Mesothelial cell of epicardium (in vitro differentiated cells): ENCODE measurements at regions not wholly inside any gene's neighbourhood (a gene's known extent, or its start where the extent isn't known, plus 50 kb on each side); places are given as distances from the start of the nearest gene placed in this dataset.
A peak's percentile ranks its signal among the peaks of the same experiment; 100 is the strongest.

Experiments used
- DNase-seq, 2 experiments: peaks; one replicate each; pipeline ENCODE4 v3.0.0; 2021; ENCODE audit warnings: low spot score in 2 of 2; ENCODE audit not compliant: unreplicated experiment in 2 of 2
- H3K27ac Mint-ChIP-seq: 2 replicates; pipeline ENCODE4 v1.8.0; 2021; ENCODE audit warnings: mixed read lengths
- H3K27me3 Mint-ChIP-seq: 2 replicates; pipeline ENCODE4 v1.8.0; 2021; ENCODE audit warnings: low read depth, mixed read lengths
- H3K36me3 Mint-ChIP-seq: 2 replicates; pipeline ENCODE4 v1.8.0; 2021; ENCODE audit warnings: mixed read lengths
- H3K4me1 Mint-ChIP-seq: 2 replicates; pipeline ENCODE4 v1.8.0; 2021; ENCODE audit warnings: mixed read lengths
- H3K4me3 Mint-ChIP-seq: 2 replicates; pipeline ENCODE4 v1.8.0; 2021; ENCODE audit warnings: mild to moderate bottlenecking, moderate library complexity, mixed read lengths
- H3K9me3 Mint-ChIP-seq: 2 replicates; pipeline ENCODE4 v1.8.0; 2021; ENCODE audit warnings: mixed read lengths
- CTCF ChIP-seq: fragments of 200-600 bp; sonication (generic); IDR thresholded peaks from one replicate; pipeline ENCODE4 v1.5.0; 2021; ENCODE audit warnings: antibody characterized with exemption; ENCODE audit not compliant: unreplicated experiment

- Mint-ChIP-seq H3K36me3 (no peaks in the 10 kb centered on the region), H3K4me1 (no peaks in the 10 kb centered on the region), H3K27me3 (peaks cover 13% of the 10 kb centered on the region), H3K4me3 (no peak overlapping the region), H3K9me3 (no peaks in the 10 kb centered on the region), H3K27ac (no peak overlapping the region)
- TF ChIP-seq CTCF = no peak
- no peak for DNase-seq
Measured at GRCh38 chr12:130258863-130259262, 78.8 kb upstream of the PIWIL1 start.

GRCh38 chr12:130263025-130263424 is 74.7 kb upstream of the PIWIL1 start:
- Mint-ChIP-seq H3K36me3 (no peaks in the 10 kb centered on the region), H3K4me1 (no peaks in the 10 kb centered on the region), H3K9me3 (no peaks in the 10 kb centered on the region), H3K4me3 (no peak overlapping the region), H3K27ac (no peak overlapping the region), H3K27me3 (peaks cover 45% of the 10 kb centered on the region)
- no peak for TF ChIP-seq CTCF
- DNase-seq = no peak

- no peak for TF ChIP-seq CTCF
- Mint-ChIP-seq H3K4me1 (no peaks in the 10 kb centered on the region), H3K4me3 (no peak overlapping the region), H3K36me3 (no peaks in the 10 kb centered on the region), H3K27ac (no peak overlapping the region), H3K27me3 (peaks cover 53% of the 10 kb centered on the region), H3K9me3 (no peaks in the 10 kb centered on the region)
- no peak for DNase-seq
Measured at GRCh38 chr12:130263996-130264395, 73.7 kb upstream of the PIWIL1 start.

- no peak for TF ChIP-seq CTCF
- no peak for DNase-seq
- Mint-ChIP-seq H3K27ac (no peak overlapping the region), H3K4me3 (no peak overlapping the region), H3K36me3 (no peaks in the 10 kb centered on the region), H3K4me1 (no peaks in the 10 kb centered on the region), H3K27me3 (peaks cover 54% of the 10 kb centered on the region), H3K9me3 (no peaks in the 10 kb centered on the region)
Measured at GRCh38 chr12:130266751-130267150, 70.9 kb upstream of the PIWIL1 start.

GRCh38 chr12:130280231-130280630 is 57.5 kb upstream of the PIWIL1 start:
- no peak for DNase-seq
- H3K27ac Mint-ChIP-seq = peak overlapping the region; percentile 25
- no peak for TF ChIP-seq CTCF

GRCh38 chr12:130280742-130281141 is 56.9 kb upstream of the PIWIL1 start:
- Mint-ChIP-seq H3K27me3 (peaks cover 22% of the 10 kb centered on the region), H3K36me3 (no peaks in the 10 kb centered on the region), H3K4me1 (no peaks in the 10 kb centered on the region), H3K27ac (no peak overlapping the region), H3K4me3 (no peak overlapping the region), H3K9me3 (peaks cover 14% of the 10 kb centered on the region)
- DNase-seq = no peak
- no peak for TF ChIP-seq CTCF

More at GRCh38 chr12:130280231-130280630, 57.5 kb upstream of the PIWIL1 start:
- H3K36me3 Mint-ChIP-seq = no peaks in the 10 kb centered on the region
- no peaks in the 10 kb centered on the region for H3K4me1 Mint-ChIP-seq
- H3K27me3 Mint-ChIP-seq = peaks cover 26% of the 10 kb centered on the region
- H3K9me3 Mint-ChIP-seq = peaks cover 14% of the 10 kb centered on the region
- H3K4me3 Mint-ChIP-seq = no peak overlapping the region
